Embryonic facial prominence (tissue), 1 donor: ENCODE measurements at regions not wholly inside any gene's neighbourhood (a gene's known extent, or its start where the extent isn't known, plus 50 kb on each side); places are given as distances from the start of the nearest gene placed in this dataset.
"Not testable (repeated sequence)": the region's sequence is repeated elsewhere in the genome, so short reads cannot be mapped to it uniquely, and the experiment has no call there.

Experiments used
- DNase-seq: peaks from one replicate; pipeline ENCODE4 v3.0.0-alpha.2; 2016; ENCODE audit errors: extremely low spot score

GRCh38 chr2:22958308-22958707, 426.7 kb upstream of the KLHL29 start:
- no peak for DNase-seq

DNA sequence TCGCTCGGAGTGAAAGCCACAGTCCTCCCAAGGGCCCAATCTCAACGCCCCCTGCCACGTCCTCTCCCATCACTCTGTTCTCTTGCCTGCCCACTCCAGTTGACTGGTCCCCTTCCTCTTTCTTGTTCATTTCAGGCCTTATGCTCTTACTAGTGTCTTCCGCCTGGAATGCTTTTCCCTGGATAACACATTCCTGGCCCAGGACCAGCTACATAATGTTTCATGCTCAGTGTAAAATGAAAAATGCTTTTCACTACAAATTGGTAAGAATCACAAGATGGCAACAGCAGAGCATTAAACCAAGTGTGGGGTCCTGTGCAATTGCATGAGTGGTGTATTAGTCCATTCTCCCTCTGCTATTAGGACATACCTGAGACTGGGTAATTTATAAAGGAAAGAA, 417.2 kb upstream of the KLHL29 start:
- no peak for DNase-seq

- DNase-seq: no peak
Measured at GRCh38 chr2:22970284-22970975, 414.5 kb upstream of the KLHL29 start.

GRCh38 chr2:22970991-22971390, 414.0 kb upstream of the KLHL29 start:
- DNase-seq: no peak

- DNase-seq: no peak
Measured at GRCh38 chr2:22981785-22982184, 403.2 kb upstream of the KLHL29 start.

DNA sequence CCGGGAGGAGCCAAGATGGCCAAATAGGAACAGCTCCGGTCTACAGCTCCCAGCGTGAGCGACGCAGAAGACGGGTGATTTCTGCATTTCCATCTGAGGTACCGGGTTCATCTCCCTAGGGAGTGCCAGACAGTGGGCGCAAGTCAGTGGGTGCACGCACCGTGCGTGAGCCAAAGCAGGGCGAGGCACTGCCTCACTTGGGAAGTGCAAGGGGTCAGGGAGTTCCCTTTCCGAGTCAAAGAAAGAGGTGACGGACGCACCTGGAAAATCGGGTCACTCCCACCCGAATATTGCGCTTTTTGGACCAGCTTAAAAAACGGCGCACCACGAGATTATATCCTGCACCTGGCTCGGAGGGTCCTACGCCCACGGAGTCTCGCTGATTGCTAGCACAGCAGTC, 400.8 kb upstream of the KLHL29 start:
- not testable (repeated sequence) for DNase-seq

GRCh38 chr2:22990246-22990645, 394.7 kb upstream of the KLHL29 start:
- no peak for DNase-seq

DNA sequence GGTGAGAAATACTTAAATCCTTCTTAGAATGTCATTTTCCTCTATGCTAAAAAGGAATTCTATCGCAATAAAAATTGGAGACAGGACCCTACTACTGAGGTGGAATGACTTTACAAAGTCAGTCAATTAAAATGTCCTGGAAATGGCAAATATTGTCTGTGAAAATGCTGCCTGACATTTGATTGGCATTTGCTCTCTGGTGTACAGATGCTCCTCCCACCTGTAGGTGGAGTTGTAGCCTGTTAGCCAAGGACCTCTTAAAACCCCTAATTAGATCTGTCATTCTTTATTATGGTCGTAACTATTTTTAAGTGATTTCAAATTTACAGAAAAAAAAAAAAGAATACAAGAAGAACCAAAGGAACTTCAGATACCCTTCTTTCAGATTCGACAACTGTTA, 393.1 kb upstream of the KLHL29 start:
- DNase-seq: no peak

GRCh38 chr2:22992441-22992840, 392.5 kb upstream of the KLHL29 start:
- DNase-seq: no peak

- DNase-seq: no peak
Measured at GRCh38 chr2:22993250-22993649, 391.7 kb upstream of the KLHL29 start.

DNA sequence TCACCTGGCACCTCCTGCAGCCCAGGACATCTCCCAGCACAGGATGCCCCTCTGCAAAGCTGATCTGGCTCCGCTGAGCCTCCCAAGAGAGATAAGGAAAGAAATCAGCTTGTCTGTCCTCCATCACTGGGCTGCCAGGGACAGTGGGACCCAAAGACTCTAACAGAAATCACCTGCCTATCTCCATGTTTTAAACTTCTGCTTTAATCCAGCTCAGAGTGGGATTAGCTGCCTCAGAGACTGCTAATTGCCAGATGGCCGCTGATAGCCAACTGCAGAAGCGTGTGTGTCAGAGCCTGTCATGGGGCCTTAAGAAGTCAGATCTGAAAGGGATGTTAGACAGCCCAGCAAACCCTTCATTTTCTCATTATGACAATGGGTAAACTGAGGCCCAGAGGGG, 389.4 kb upstream of the KLHL29 start:
- DNase-seq: no peak

- no peak for DNase-seq
Measured at GRCh38 chr2:22996911-22997310, 388.1 kb upstream of the KLHL29 start.

DNA sequence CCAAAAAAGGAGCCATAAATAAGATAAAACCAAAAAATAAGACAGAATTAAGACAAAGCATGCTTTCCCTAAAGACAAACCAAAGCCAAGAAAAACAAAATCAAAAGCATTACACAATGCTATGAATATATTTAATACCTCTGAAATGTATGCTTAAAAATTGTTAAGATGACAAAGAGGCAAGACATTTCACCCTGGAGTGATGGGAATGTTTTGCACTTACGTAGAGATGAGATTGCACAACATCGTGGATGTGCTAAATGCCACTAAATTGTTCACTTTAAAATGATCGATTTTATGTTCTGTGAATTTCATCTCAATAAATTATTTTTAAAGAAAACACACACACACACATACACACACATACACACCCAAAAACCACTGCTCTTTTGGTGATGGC, 386.6 kb upstream of the KLHL29 start:
- DNase-seq: no peak

DNA sequence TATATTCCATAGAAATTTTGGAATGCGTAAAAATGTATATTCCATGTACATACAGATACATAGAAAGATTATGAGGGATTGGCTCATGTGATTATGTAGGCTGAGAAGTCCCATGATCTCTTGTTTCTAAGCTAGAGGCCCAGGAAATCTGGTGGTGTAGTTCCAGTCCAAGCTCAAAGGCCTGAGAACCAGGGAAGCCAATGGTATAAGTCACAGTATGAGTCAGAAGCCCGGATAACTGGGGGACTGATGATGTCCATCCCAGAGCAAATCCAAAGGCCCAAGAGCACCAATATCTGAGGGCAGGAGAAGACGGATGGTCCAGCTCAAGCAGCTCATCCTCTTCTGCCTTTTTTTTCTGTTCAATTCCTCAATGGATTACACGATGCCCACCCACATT, 385.0 kb upstream of the KLHL29 start:
- DNase-seq: no peak

DNA sequence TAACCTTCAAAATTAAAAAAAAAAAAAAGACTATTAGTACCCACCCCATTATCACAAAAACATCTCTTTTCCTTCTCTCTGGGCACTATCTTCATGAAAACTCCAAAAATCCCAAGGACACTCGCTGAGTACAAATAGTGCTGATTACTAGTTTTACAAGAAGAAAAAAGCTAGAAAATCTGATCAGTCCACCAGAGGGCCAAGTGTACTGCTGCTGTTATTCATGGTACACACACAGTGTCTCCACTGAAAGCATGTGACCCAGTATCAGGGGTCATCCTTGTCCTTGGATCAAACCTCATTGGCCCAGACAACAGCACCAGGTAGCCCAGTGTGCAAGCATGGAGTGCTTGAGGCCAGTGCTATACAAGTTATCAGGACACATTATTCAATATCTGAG, 382.7 kb upstream of the KLHL29 start:
- no peak for DNase-seq

GRCh38 chr2:23005469-23005868, 379.5 kb upstream of the KLHL29 start:
- DNase-seq: no peak

DNA sequence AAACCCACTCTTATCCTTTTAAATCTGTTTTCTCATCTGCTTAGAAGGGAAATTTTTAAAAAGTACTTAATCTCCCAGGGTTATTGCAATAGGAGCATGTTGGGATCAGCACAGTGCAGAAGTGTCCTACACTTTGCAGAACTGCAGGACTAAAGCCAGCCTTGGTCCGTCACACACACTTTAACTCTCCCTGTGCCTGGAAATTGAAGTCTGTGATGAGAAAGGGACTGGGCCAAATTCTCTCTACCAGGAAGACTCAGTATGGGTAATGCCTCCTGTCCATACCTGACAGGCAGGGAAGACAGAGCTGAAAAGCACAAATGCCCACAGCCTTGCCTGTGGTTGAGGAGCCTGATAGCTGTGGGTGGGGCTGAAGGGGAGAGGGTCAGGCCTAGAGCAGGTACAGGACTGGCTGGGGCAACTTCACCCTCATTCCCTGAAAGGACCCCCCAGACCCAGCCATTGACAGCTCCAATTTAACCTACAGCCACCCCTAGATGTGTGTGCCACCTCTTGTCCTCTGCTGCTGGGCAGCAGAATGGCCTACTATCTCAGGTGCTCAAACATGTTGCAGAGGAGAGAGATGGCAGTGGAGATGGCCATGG, 377.2 kb upstream of the KLHL29 start:
- no peak for DNase-seq

DNA sequence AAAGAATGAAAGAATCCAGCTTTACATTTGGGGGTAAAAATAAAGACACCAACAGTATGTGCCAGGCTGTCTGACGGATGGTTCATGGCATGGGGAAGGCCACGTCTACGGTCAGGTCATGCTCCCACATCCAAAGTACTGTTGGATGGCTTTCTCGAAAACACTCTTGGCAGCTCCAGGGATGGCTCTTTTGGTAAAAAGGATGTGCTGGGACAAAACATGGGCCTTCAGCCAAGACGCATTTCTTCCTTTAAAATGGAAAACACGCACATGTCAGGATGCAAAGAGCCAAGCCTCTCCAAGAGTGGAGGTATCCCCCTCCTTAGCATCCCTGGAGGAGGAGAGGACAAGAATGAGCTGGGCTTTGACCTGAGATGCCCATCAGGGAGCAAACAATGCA, 376.5 kb upstream of the KLHL29 start:
- DNase-seq: no peak

- DNase-seq: no peak
Measured at GRCh38 chr2:23008951-23009350, 376.0 kb upstream of the KLHL29 start.

DNA sequence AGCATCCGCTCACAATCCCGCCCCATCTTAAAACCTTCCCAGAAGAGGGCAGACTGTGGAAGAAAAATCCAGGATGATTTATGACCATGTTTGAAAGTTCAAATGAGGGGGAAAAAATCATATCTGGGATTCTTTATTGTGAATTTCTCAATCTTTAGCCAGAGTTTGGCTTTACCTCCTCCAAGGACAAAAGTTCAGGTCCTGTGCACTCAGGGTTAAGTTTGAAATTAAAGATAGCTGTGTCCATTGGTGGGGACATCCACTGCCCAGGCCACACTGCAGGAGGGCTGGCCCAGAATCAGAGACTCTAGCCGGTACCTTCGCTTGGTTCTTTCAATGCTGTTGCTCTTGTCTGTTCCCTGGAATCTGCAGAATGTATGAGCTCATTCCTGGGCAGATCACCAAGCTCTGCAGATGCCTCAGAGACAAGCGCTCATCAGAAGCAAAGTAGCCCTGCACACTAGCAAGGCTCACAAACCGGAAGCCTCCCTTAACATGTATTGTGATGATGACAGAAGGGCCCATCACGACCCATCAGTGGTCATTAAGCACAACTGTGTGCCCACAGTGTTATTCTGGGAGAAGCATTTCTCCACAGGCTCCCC, 375.3 kb upstream of the KLHL29 start:
- DNase-seq: no peak

- no peak for DNase-seq
Measured at GRCh38 chr2:23012499-23012898, 372.5 kb upstream of the KLHL29 start.

- DNase-seq: no peak
Measured at GRCh38 chr2:23015651-23016200, 369.3 kb upstream of the KLHL29 start.

DNA sequence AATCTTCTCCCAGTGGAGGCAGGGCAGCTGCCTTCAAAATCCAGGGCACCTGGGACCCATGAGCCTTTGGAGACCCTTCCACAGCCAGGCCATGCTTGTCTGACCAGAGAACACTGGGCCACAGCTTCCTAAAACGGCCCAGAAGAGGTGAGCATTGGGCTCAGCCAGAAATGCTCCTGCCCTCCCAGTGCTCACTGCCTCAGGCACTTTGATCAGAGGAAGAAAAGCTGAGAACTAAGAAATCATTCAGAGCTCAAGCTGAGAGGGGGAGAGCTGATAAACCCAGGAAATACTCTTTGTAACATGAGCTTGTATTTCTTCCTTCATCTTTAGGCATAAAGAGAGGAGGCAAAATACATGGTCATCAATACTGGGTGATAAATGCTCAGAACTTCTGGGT, 365.5 kb upstream of the KLHL29 start:
- no peak for DNase-seq
